ENCODE measurements at regions not wholly inside any gene's neighbourhood (a gene's known extent, or its start where the extent isn't known, plus 50 kb on each side); places are given as distances from the start of the nearest gene placed in this dataset.

GRCh38 chr10:65675236-65675635 is 1250.6 kb upstream of the LRRTM3 start:
- TF ChIP-seq CTCF (IDR thresholded peaks at IDR 0.05; ENCODE audit: poor library complexity) (no peak), EZH2 (IDR thresholded peaks at IDR 0.05; ENCODE audit: borderline replicate concordance) (no peak)

Measured in hepatocyte (in vitro differentiated cells).